ENCODE measurements at regions not wholly inside any gene's neighbourhood (a gene's known extent, or its start where the extent isn't known, plus 50 kb on each side); places are given as distances from the start of the nearest gene placed in this dataset.

DNA sequence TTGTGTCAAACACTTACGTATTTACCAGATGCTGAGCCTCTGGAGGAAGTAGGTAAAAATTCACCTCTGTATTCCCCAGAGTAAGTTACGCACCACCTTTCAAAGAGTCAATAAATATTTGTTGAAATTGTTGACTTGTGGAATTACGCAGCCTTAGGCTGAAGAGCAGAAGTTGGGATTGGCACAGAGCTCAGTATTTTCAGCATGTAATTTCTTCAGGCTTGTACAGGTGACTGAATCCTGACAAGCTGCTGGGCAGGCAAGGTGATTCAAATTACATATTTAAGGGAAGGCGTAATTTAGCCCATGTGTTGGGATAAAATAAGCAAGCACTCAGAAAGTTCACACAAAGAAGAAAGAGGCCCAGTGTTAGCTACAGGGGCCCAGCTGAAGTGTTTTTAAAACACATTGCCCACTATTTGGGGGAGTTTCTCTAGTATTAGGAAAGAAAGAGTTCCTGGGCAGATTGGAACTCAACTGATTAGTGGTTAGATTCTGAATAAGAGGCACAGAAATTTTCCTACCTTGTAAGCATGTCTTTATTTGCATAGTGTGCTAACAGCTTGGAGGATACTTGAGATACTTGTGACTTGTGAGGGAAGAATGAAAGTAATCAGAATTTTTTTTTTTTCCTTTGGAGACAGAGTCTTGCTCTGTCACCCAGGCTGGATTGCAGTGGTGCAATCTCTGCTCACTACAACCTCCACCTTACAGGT is 165.3 kb upstream of the FBXL7 start:
- TF ChIP-seq, protein P1, sequence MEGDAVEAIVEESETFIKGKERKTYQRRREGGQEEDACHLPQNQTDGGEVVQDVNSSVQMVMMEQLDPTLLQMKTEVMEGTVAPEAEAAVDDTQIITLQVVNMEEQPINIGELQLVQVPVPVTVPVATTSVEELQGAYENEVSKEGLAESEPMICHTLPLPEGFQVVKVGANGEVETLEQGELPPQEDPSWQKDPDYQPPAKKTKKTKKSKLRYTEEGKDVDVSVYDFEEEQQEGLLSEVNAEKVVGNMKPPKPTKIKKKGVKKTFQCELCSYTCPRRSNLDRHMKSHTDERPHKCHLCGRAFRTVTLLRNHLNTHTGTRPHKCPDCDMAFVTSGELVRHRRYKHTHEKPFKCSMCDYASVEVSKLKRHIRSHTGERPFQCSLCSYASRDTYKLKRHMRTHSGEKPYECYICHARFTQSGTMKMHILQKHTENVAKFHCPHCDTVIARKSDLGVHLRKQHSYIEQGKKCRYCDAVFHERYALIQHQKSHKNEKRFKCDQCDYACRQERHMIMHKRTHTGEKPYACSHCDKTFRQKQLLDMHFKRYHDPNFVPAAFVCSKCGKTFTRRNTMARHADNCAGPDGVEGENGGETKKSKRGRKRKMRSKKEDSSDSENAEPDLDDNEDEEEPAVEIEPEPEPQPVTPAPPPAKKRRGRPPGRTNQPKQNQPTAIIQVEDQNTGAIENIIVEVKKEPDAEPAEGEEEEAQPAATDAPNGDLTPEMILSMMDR (IDR thresholded peaks at IDR 0.05; ENCODE audit: low read depth, low read length, poor library complexity, severe bottlenecking): no peak
- TF ChIP-seq EZH2phosphoT487 (IDR thresholded peaks at IDR 0.05; ENCODE audit: borderline replicate concordance, low read length): no peak

Measured in DOHH2 (cell line).